ENCODE measurements at regions not wholly inside any gene's neighbourhood (a gene's known extent, or its start where the extent isn't known, plus 50 kb on each side); places are given as distances from the start of the nearest gene placed in this dataset.

GRCh38 chr5:62969409-62970120 is 390.9 kb downstream of the LRRC70 start:
- Histone ChIP-seq H3K4me3 (ENCODE audit: low read length) (no peak overlapping the region), H3K79me2 (ENCODE audit: low read length) (no peaks in the 10 kb centered on the region), H3K4me1 (ENCODE audit: low read length) (no peaks in the 10 kb centered on the region), H4K20me1 (ENCODE audit: insufficient read depth, low read length) (no peaks in the 10 kb centered on the region), H3K9me2 (replicated peaks; ENCODE audit: insufficient read depth, low read length) (no peaks in the 10 kb centered on the region), H3K36me3 (replicated peaks; ENCODE audit: insufficient read depth, low read length) (no peaks in the 10 kb centered on the region), H2AFZ (ENCODE audit: low read length) (no peak overlapping the region), H3K9ac (ENCODE audit: low read length) (no peak overlapping the region), H3F3A (ENCODE audit: insufficient read depth, low read length) (no peaks in the 10 kb centered on the region), H3K9me3 (replicated peaks; ENCODE audit: insufficient read depth, low read length) (no peaks in the 10 kb centered on the region), H3K27ac (ENCODE audit: low read length) (no peak overlapping the region), H3K4me2 (ENCODE audit: low read depth, low read length) (no peak overlapping the region), H3K27me3 (replicated peaks; ENCODE audit: insufficient read depth, low read length) (no peaks in the 10 kb centered on the region)
- DNase-seq, result no peak
- TF ChIP-seq EZH2phosphoT487 (IDR thresholded peaks at IDR 0.05; ENCODE audit: low read length) (no peak), EZH2 (optimal IDR thresholded peaks at IDR 0.05; ENCODE audit: low read depth, low read length) (no peak)
- TF ChIP-seq, protein P1, sequence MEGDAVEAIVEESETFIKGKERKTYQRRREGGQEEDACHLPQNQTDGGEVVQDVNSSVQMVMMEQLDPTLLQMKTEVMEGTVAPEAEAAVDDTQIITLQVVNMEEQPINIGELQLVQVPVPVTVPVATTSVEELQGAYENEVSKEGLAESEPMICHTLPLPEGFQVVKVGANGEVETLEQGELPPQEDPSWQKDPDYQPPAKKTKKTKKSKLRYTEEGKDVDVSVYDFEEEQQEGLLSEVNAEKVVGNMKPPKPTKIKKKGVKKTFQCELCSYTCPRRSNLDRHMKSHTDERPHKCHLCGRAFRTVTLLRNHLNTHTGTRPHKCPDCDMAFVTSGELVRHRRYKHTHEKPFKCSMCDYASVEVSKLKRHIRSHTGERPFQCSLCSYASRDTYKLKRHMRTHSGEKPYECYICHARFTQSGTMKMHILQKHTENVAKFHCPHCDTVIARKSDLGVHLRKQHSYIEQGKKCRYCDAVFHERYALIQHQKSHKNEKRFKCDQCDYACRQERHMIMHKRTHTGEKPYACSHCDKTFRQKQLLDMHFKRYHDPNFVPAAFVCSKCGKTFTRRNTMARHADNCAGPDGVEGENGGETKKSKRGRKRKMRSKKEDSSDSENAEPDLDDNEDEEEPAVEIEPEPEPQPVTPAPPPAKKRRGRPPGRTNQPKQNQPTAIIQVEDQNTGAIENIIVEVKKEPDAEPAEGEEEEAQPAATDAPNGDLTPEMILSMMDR (IDR thresholded peaks at IDR 0.05; ENCODE audit: low read length), result no peak

- Histone ChIP-seq H3K79me2 (ENCODE audit: low read length) (no peaks in the 10 kb centered on the region), H3K9me3 (replicated peaks; ENCODE audit: insufficient read depth, low read length) (no peaks in the 10 kb centered on the region), H3F3A (ENCODE audit: insufficient read depth, low read length) (no peaks in the 10 kb centered on the region), H3K9ac (ENCODE audit: low read length) (no peak overlapping the region), H3K4me3 (ENCODE audit: low read length) (no peak overlapping the region), H3K36me3 (replicated peaks; ENCODE audit: insufficient read depth, low read length) (no peaks in the 10 kb centered on the region), H3K4me1 (ENCODE audit: low read length) (no peaks in the 10 kb centered on the region), H4K20me1 (ENCODE audit: insufficient read depth, low read length) (no peaks in the 10 kb centered on the region), H2AFZ (ENCODE audit: low read length) (no peak overlapping the region), H3K27ac (ENCODE audit: low read length) (no peak overlapping the region), H3K27me3 (replicated peaks; ENCODE audit: insufficient read depth, low read length) (no peaks in the 10 kb centered on the region), H3K4me2 (ENCODE audit: low read depth, low read length) (no peak overlapping the region), H3K9me2 (replicated peaks; ENCODE audit: insufficient read depth, low read length) (no peaks in the 10 kb centered on the region)
- TF ChIP-seq EZH2phosphoT487 (IDR thresholded peaks at IDR 0.05; ENCODE audit: low read length) (no peak), EZH2 (optimal IDR thresholded peaks at IDR 0.05; ENCODE audit: low read depth, low read length) (no peak)
- TF ChIP-seq, protein P1 (IDR thresholded peaks at IDR 0.05; ENCODE audit: low read length), result no peak
- DNase-seq, result no peak
These were observed 385.8 kb downstream of the LRRC70 start for GRCh38 chr5:62964428-62964827.

- Histone ChIP-seq H3K9me2 (replicated peaks; ENCODE audit: insufficient read depth, low read length) (no peaks in the 10 kb centered on the region), H2AFZ (ENCODE audit: low read length) (no peak overlapping the region), H4K20me1 (ENCODE audit: insufficient read depth, low read length) (no peaks in the 10 kb centered on the region), H3F3A (ENCODE audit: insufficient read depth, low read length) (no peaks in the 10 kb centered on the region), H3K36me3 (replicated peaks; ENCODE audit: insufficient read depth, low read length) (no peaks in the 10 kb centered on the region), H3K27me3 (replicated peaks; ENCODE audit: insufficient read depth, low read length) (no peaks in the 10 kb centered on the region), H3K27ac (ENCODE audit: low read length) (no peak overlapping the region), H3K4me2 (ENCODE audit: low read depth, low read length) (no peak overlapping the region), H3K4me3 (ENCODE audit: low read length) (no peak overlapping the region), H3K9ac (ENCODE audit: low read length) (no peak overlapping the region), H3K79me2 (ENCODE audit: low read length) (no peaks in the 10 kb centered on the region), H3K4me1 (ENCODE audit: low read length) (no peaks in the 10 kb centered on the region), H3K9me3 (replicated peaks; ENCODE audit: insufficient read depth, low read length) (no peaks in the 10 kb centered on the region)
- TF ChIP-seq, protein P1 (IDR thresholded peaks at IDR 0.05; ENCODE audit: low read length), result no peak
- no peak for TF ChIP-seq EZH2phosphoT487 (IDR thresholded peaks at IDR 0.05; ENCODE audit: low read length)
- no peak for DNase-seq
These were observed 382.2 kb downstream of the LRRC70 start for GRCh38 chr5:62960781-62961180.
